IMR-90 (cell line): ENCODE measurements at regions not wholly inside any gene's neighbourhood (a gene's known extent, or its start where the extent isn't known, plus 50 kb on each side); places are given as distances from the start of the nearest gene placed in this dataset.

Experiments used
- ATAC-seq: fragments of 200-7000 bp; cut with Tn5 transposase; 2 replicates; pipeline ENCODE4 v1.9.1; 2020; ENCODE audit warnings: low read depth, mild to moderate bottlenecking, moderate library complexity
- BruUV-seq: library from RNA; stranded (reverse); fragments of 400-500 nt; replicated peaks from 2 replicates; lab custom pipeline; 2021; lab: Mats Ljungman, UMichigan
- CTCF ChIA-PET: fragments of 300-600 bp; formaldehyde crosslinking; extraction: SDS; loops from one replicate; lab custom pipeline; 2021; ENCODE audit warnings: antibody characterized with exemption; lab: Yijun Ruan, JAX
- POLR2A ChIA-PET: fragments of 300-600 bp; sonication (Branson Sonifier 250); formaldehyde crosslinking; loops from one replicate; lab custom pipeline; 2022; ENCODE audit warnings: antibody characterized with exemption; ENCODE audit not compliant: unreplicated experiment; lab: Charles Lee
- DNase-seq: peaks from one replicate; pipeline ENCODE4 v3.0.0; 2013
- H2AFZ ChIP-seq: replicated peaks from 2 replicates; pipeline ENCODE3; 2013; ENCODE audit warnings: low read length, mild to moderate bottlenecking; ENCODE audit not compliant: poor library complexity
- H2AK5ac ChIP-seq: 2 replicates; pipeline ENCODE4 v1.6.1; 2013; ENCODE audit warnings: low read depth, low read length, inconsistent platforms
- H2AK9ac ChIP-seq: replicated peaks from 2 replicates; pipeline ENCODE3; 2013; ENCODE audit warnings: mild to moderate bottlenecking, low read depth, low read length, moderate library complexity; ENCODE audit not compliant: poor library complexity
- H2BK120ac ChIP-seq: 2 replicates; pipeline ENCODE4 v1.6.1; 2013; ENCODE audit warnings: low read depth, low read length, inconsistent platforms
- H2BK15ac ChIP-seq: 3 replicates; pipeline ENCODE4 v1.6.1; 2013; ENCODE audit warnings: low read depth, low read length, inconsistent platforms
- H2BK20ac ChIP-seq: 2 replicates; pipeline ENCODE4 v1.6.1; 2013; ENCODE audit warnings: low read depth, mild to moderate bottlenecking, inconsistent platforms, low read length, moderate library complexity
- H2BK5ac ChIP-seq: 2 replicates; pipeline ENCODE4 v1.6.1; 2013; ENCODE audit warnings: mild to moderate bottlenecking, low read depth, low read length, inconsistent platforms; ENCODE audit not compliant: poor library complexity, severe bottlenecking
- H3K14ac ChIP-seq: replicated peaks from 2 replicates; pipeline ENCODE4 v1.6.1; 2013; ENCODE audit warnings: low read depth, low read length, inconsistent platforms
- H3K18ac ChIP-seq: 2 replicates; pipeline ENCODE4 v1.6.1; 2013; ENCODE audit warnings: low read depth, low read length, control low read depth
- H3K23ac ChIP-seq: 2 replicates; pipeline ENCODE4 v1.6.1; 2013; ENCODE audit warnings: low read depth, low read length, inconsistent platforms
- H3K27ac ChIP-seq: 2 replicates; pipeline ENCODE4 v1.5.1; 2013; ENCODE audit warnings: mild to moderate bottlenecking, control low read depth, low read length; ENCODE audit not compliant: insufficient read depth
- H3K27me3 ChIP-seq: 2 replicates; pipeline ENCODE4 v1.6.1; 2013; ENCODE audit warnings: low read length; ENCODE audit not compliant: control insufficient read depth, insufficient read depth
- H3K36me3 ChIP-seq: 2 replicates; pipeline ENCODE4 v1.6.1; 2013; ENCODE audit warnings: low read length, mixed read lengths; ENCODE audit not compliant: control insufficient read depth, insufficient read depth
- H3K4ac ChIP-seq: 2 replicates; pipeline ENCODE4 v1.6.1; 2013; ENCODE audit warnings: low read depth, low read length, inconsistent platforms
- H3K4me1 ChIP-seq: 2 replicates; pipeline ENCODE4 v1.6.1; 2013; ENCODE audit warnings: low read length, mixed read lengths; ENCODE audit not compliant: control insufficient read depth, insufficient read depth
- H3K4me2 ChIP-seq: 2 replicates; pipeline ENCODE4 v1.6.1; 2013; ENCODE audit warnings: low read depth, mild to moderate bottlenecking, control low read depth, low read length, moderate library complexity
- H3K4me3 ChIP-seq: 2 replicates; pipeline ENCODE4 v1.5.1; 2013; ENCODE audit warnings: low read depth, mild to moderate bottlenecking, control low read depth, low read length, moderate library complexity; ENCODE audit not compliant: insufficient read depth
- H3K56ac ChIP-seq: 2 replicates; pipeline ENCODE4 v1.6.1; 2013; ENCODE audit warnings: low read length, inconsistent platforms; ENCODE audit not compliant: insufficient read depth; ENCODE audit errors: extremely low read depth
- H3K79me1 ChIP-seq, 2 experiments: 2 replicates each; pipeline ENCODE4 v1.6.1; 2013; ENCODE audit warnings: low read length in 2 of 2, inconsistent platforms in 1 of 2, low read depth in 1 of 2
- H3K9ac ChIP-seq: 2 replicates; pipeline ENCODE4 v1.6.1; 2013; ENCODE audit warnings: low read depth, low read length, control low read depth
- H3K9me1 ChIP-seq: 2 replicates; pipeline ENCODE4 v1.6.1; 2013; ENCODE audit warnings: low read length, inconsistent platforms; ENCODE audit not compliant: insufficient read depth
- H3K9me3 ChIP-seq: 2 replicates; pipeline ENCODE4 v1.6.1; 2013; ENCODE audit warnings: low read length; ENCODE audit not compliant: control insufficient read depth, insufficient read depth
- H4K20me1 ChIP-seq: 2 replicates; pipeline ENCODE4 v1.6.1; 2013; ENCODE audit warnings: low read length, inconsistent platforms; ENCODE audit not compliant: insufficient read depth
- H4K5ac ChIP-seq: 2 replicates; pipeline ENCODE4 v1.6.1; 2013; ENCODE audit warnings: mild to moderate bottlenecking, low read depth, low read length, control low read depth
- H4K8ac ChIP-seq, 2 experiments: 2 replicates each; pipeline ENCODE4 v1.6.1; 2013; ENCODE audit warnings: low read depth in 2 of 2, low read length in 2 of 2, control low read depth in 1 of 2, inconsistent platforms in 1 of 2
- H4K91ac ChIP-seq: 2 replicates; pipeline ENCODE4 v1.6.1; 2013; ENCODE audit warnings: low read depth, low read length, inconsistent platforms; ENCODE audit not compliant: insufficient read depth
- FOS ChIP-seq: fragments of 150-350 bp; IDR thresholded peaks from 2 replicates; pipeline ENCODE4 v1.6.1; 2016; ENCODE audit warnings: low read depth, low read length
- WGBS, 2 experiments: methylation state at CpG; one replicate each; pipeline versions ENCODE4 v1.1.5 to v1.1.7; 2013; ENCODE audit warnings: missing lambda C conversion rate in 2 of 2; ENCODE audit not compliant: insufficient read length in 1 of 2; ENCODE audit errors: extremely low coverage in 2 of 2; 5-methylcytosine and 5-hydroxymethylcytosine counted together
- dilution Hi-C: fragments of 300-500 bp; cut with HindIII; formaldehyde crosslinking; loops from one replicate; pipeline ENCODE4 v1.14.3; 2018; ENCODE audit warnings: low sequenced_read_pairs; ENCODE audit not compliant: unreplicated experiment
- in situ Hi-C: fragments of 300-500 bp; cut with MboI; formaldehyde crosslinking; loops from 3 replicates; pipeline ENCODE4 v1.14.3; 2019; ENCODE audit warnings: low sequenced_read_pairs, inconsistent platforms, mixed read lengths
- intact Hi-C: fragments of 100-400 bp; cut with micrococcal nuclease; formaldehyde crosslinking; loops from 2 replicates; pipeline ENCODE4 v1.10.0; 2022
- TF ChIP-seq, protein P1 (sequence below): fragments of 150-350 bp; IDR thresholded peaks from 2 replicates; pipeline ENCODE4 v1.6.1; 2017; ENCODE audit warnings: mild to moderate bottlenecking, antibody characterized with exemption, low read length, low read depth

DNA sequence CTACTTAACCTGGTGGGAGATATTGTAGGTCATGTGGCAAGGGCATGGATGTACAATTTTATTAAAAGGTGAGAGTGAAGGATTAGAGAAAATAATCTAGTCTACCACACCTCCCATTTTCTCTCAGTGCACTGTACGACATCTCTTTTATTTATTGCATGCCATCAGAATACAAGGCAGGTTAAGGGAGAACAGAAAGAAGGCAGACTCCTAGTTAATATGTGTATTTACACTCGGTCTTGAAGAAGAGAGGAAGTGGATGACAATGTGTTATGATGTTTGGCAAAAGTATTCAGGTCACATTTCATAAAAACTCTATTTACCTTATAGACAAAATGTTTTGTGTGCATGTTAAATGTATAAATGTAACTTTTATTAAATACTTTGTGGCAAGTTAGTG lies 306.1 kb downstream of the CTH start:
- no peak overlapping the region for H3K4me2 ChIP-seq
- intact Hi-C loops (no loop called here), dilution Hi-C loops (no loop called here), in situ Hi-C loops (no loop called here)
- H3K56ac ChIP-seq: no peak overlapping the region
- H3K18ac ChIP-seq: no peak overlapping the region
- H3K27me3 ChIP-seq: no peaks in the 10 kb centered on the region
- H3K9me3 ChIP-seq: no peaks in the 10 kb centered on the region
- H3K9ac ChIP-seq: no peak overlapping the region
- POLR2A ChIA-PET: no interaction called here
- no peaks in the 10 kb centered on the region for H3K9me1 ChIP-seq
- TF ChIP-seq, protein P1, sequence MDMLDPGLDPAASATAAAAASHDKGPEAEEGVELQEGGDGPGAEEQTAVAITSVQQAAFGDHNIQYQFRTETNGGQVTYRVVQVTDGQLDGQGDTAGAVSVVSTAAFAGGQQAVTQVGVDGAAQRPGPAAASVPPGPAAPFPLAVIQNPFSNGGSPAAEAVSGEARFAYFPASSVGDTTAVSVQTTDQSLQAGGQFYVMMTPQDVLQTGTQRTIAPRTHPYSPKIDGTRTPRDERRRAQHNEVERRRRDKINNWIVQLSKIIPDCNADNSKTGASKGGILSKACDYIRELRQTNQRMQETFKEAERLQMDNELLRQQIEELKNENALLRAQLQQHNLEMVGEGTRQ: no peak
- no peak for TF ChIP-seq FOS
- WGBS, 2 experiments: no CpG with 5 or more reads among the region's 2 CpGs
- H2AK5ac ChIP-seq: no peak overlapping the region
- no peak overlapping the region for H3K23ac ChIP-seq
- H2BK15ac ChIP-seq: no peak overlapping the region
- no peak overlapping the region for H2BK120ac ChIP-seq
- DNase-seq: no peak
- H3K14ac ChIP-seq: no peak overlapping the region
- H4K91ac ChIP-seq: no peak overlapping the region
- H4K5ac ChIP-seq: no peak overlapping the region
- BruUV-seq: no TSS peak
- H3K27ac ChIP-seq: no peak overlapping the region
- CTCF ChIA-PET: no interaction called here
- no peak overlapping the region for H2BK5ac ChIP-seq
- ATAC-seq: no peak
- no peak overlapping the region for H2BK20ac ChIP-seq
- no peak overlapping the region for H2AK9ac ChIP-seq
- H3K4me3 ChIP-seq: no peak overlapping the region
- H4K8ac ChIP-seq: no peak overlapping the region
- no peaks in the 10 kb centered on the region for H4K20me1 ChIP-seq
- H3K36me3 ChIP-seq: no peaks in the 10 kb centered on the region
- H2AFZ ChIP-seq: no peak overlapping the region
- no peaks in the 10 kb centered on the region for H3K79me1 ChIP-seq
- H3K4me1 ChIP-seq: no peaks in the 10 kb centered on the region
- H3K4ac ChIP-seq: no peak overlapping the region
